ENCODE measurements at regions not wholly inside any gene's neighbourhood (a gene's known extent, or its start where the extent isn't known, plus 50 kb on each side); places are given as distances from the start of the nearest gene placed in this dataset.
"Not testable (repeated sequence)": the region's sequence is repeated elsewhere in the genome, so short reads cannot be mapped to it uniquely, and the experiment has no call there.

DNA sequence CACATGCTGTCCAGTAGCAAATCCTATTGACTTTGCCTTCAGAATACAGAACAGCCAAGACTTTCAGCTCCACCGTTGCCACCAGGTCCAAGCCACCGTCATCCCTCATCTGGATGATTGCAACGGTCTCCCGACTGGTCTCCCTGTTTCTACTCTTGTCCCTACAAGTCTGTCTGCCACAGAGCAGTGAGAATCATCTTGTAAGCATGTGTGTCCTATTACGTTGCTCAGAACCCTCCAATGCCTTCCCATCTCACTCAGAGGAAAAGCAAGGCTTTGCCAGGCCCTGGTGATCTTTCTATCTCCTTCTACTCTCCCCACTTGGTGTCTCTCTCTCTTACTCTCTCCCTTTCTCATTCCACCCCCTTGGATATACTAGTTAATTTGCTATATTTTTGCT, 76.7 kb upstream of the GDNF start:
- intact Hi-C loops (cut with micrococcal nuclease; ENCODE audit: unreplicated experiment) = no loop called here
- no peak for DNase-seq (ENCODE audit: low spot score)
- Histone ChIP-seq H3K79me2 (ENCODE audit: insufficient read depth, low read depth, low read length) (no peaks in the 10 kb centered on the region), H3K9me3 (ENCODE audit: low read length) (no peaks in the 10 kb centered on the region), H3K4me2 (ENCODE audit: low read length) (no peak overlapping the region), H2AFZ (ENCODE audit: low read length) (no peak overlapping the region), H3K9me2 (ENCODE audit: insufficient read depth, low read length) (no peaks in the 10 kb centered on the region), H3K27ac (ENCODE audit: low read depth, low read length, poor library complexity, severe bottlenecking) (no peak overlapping the region), H3K36me3 (ENCODE audit: insufficient read depth, low read length) (no peaks in the 10 kb centered on the region), H4K20me1 (ENCODE audit: insufficient read depth, low read length) (no peaks in the 10 kb centered on the region), H3K4me1 (ENCODE audit: insufficient read depth, low read length, poor library complexity, severe bottlenecking) (no peaks in the 10 kb centered on the region), H3K4me3 (ENCODE audit: low read depth, low read length, poor library complexity, severe bottlenecking) (no peak overlapping the region)
- no TSS peak for BruUV-seq (replicated peaks)
- no peak for TF ChIP-seq EZH2phosphoT487 (IDR thresholded peaks at IDR 0.05; ENCODE audit: borderline replicate concordance, low read depth, low read length)
- TF ChIP-seq, protein P1, sequence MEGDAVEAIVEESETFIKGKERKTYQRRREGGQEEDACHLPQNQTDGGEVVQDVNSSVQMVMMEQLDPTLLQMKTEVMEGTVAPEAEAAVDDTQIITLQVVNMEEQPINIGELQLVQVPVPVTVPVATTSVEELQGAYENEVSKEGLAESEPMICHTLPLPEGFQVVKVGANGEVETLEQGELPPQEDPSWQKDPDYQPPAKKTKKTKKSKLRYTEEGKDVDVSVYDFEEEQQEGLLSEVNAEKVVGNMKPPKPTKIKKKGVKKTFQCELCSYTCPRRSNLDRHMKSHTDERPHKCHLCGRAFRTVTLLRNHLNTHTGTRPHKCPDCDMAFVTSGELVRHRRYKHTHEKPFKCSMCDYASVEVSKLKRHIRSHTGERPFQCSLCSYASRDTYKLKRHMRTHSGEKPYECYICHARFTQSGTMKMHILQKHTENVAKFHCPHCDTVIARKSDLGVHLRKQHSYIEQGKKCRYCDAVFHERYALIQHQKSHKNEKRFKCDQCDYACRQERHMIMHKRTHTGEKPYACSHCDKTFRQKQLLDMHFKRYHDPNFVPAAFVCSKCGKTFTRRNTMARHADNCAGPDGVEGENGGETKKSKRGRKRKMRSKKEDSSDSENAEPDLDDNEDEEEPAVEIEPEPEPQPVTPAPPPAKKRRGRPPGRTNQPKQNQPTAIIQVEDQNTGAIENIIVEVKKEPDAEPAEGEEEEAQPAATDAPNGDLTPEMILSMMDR (conservative IDR thresholded peaks at IDR 0.05; ENCODE audit: low read length) = no peak
- ChIA-PET CTCF (ENCODE audit: unreplicated experiment) (no interaction called here), POLR2A (no interaction called here)

DNA sequence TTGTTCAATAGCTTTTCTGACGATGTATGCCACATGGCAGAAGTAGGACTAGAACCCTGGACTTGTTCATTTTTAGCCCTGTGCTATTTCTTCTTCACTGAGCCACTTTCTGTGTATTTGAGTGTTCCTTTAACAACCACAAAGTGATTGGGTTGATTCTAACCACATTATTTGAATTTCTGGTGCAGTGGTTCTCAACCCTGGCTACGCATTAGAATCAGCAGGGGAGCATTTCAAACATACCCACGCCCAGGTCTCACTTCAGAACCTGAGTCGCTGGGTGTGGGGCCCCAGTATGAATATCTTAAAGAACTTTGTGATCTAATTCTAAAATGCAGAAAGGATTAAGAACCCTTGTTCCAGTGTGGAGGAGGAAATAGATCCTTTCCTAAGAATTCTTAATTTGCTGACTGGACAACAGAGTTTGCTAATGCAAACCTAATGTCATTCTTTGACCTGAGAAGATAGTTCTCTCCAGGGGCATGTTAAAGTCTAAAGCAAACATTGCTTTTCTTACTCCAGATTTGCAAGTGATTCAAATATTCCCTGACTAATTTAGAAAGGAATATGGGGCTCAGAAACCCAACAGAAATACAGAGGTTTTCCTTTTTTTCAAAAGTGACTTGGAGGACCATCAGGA, 75.4 kb upstream of the GDNF start:
- intact Hi-C loops (cut with micrococcal nuclease; ENCODE audit: unreplicated experiment) = no loop called here

DNA sequence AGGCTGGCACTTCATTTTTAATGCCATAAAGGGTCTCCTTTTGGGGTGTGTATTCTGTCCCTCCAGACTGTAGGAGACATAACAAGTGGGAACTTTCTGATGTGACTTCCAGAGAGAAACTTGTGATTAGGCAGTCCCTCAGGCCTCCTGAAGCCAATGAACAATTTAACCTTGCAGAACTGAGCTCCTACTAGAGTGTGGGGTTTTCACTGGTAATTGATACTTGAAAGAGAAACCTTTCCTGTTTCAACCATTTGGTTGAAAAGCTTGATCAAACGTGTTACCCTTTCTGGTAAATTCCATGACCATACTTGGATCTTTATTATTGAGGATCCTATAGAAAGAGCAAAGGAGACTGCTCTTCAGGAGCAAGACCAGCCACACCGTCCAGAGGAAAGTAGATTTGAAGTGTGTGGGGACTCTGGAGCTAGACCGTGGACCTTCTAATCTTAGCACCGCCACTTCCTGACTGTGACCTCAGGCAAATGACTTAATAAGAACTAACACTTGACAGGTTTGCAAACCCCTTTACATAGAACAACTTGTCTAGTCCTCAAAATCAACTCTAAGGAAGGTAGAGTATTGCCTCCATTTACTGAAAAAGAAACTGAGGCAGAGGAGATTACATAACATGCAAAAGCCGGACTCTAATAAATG, 69.9 kb upstream of the GDNF start:
- POLR2A ChIA-PET = interaction anchor here (0.8 kb wide), 1 partner anchor 9 kb away, joined by 4 read pairs; no protein-coding TSS in a partner anchor
- H4K20me1 ChIP-seq (ENCODE audit: insufficient read depth, low read length); H3K27ac ChIP-seq (ENCODE audit: low read depth, low read length, poor library complexity, severe bottlenecking); H3K9me2 ChIP-seq (ENCODE audit: insufficient read depth, low read length); H3K4me1 ChIP-seq (ENCODE audit: insufficient read depth, low read length, poor library complexity, severe bottlenecking); H3K9me3 ChIP-seq (ENCODE audit: low read length); H3K79me2 ChIP-seq (ENCODE audit: insufficient read depth, low read depth, low read length); BruUV-seq (replicated peaks); H2AFZ ChIP-seq (ENCODE audit: low read length); DNase-seq (ENCODE audit: low spot score); intact Hi-C loops (cut with micrococcal nuclease; ENCODE audit: unreplicated experiment); H3K36me3 ChIP-seq (ENCODE audit: insufficient read depth, low read length); H3K4me3 ChIP-seq (ENCODE audit: low read depth, low read length, poor library complexity, severe bottlenecking); H3K4me2 ChIP-seq (ENCODE audit: low read length); CTCF ChIA-PET (ENCODE audit: unreplicated experiment): not testable (repeated sequence)

More for the DNA sequence above, 75.4 kb upstream of the GDNF start:
- Histone ChIP-seq H3K9me3 (ENCODE audit: low read length) (no peaks in the 10 kb centered on the region), H3K4me1 (ENCODE audit: insufficient read depth, low read length, poor library complexity, severe bottlenecking) (no peaks in the 10 kb centered on the region), H3K4me3 (ENCODE audit: low read depth, low read length, poor library complexity, severe bottlenecking) (no peak overlapping the region), H3K4me2 (ENCODE audit: low read length) (no peak overlapping the region), H3K27ac (ENCODE audit: low read depth, low read length, poor library complexity, severe bottlenecking) (no peak overlapping the region), H3K9me2 (ENCODE audit: insufficient read depth, low read length) (no peaks in the 10 kb centered on the region), H3K36me3 (ENCODE audit: insufficient read depth, low read length) (no peaks in the 10 kb centered on the region), H3K79me2 (ENCODE audit: insufficient read depth, low read depth, low read length) (no peaks in the 10 kb centered on the region), H2AFZ (ENCODE audit: low read length) (no peak overlapping the region), H4K20me1 (ENCODE audit: insufficient read depth, low read length) (no peaks in the 10 kb centered on the region)
- POLR2A ChIA-PET = no interaction called here
- DNase-seq (ENCODE audit: low spot score) = no peak
- TF ChIP-seq, protein P1 (conservative IDR thresholded peaks at IDR 0.05; ENCODE audit: low read length) = no peak
- TF ChIP-seq EZH2phosphoT487 (IDR thresholded peaks at IDR 0.05; ENCODE audit: borderline replicate concordance, low read depth, low read length) = no peak
- CTCF ChIA-PET (ENCODE audit: unreplicated experiment) = no interaction called here
- no TSS peak for BruUV-seq (replicated peaks)

Measured in OCI-LY7 (cell line).